NCI-H524 treated with DMSO at 0.1 percent for 48 hours (cell line): ENCODE measurements at regions not wholly inside any gene's neighbourhood (a gene's known extent, or its start where the extent isn't known, plus 50 kb on each side); places are given as distances from the start of the nearest gene placed in this dataset.

Source experiments
- DNase-seq: peaks from one replicate; lab custom pipeline; 2025; lab: John Stamatoyannopoulos, UW

DNA sequence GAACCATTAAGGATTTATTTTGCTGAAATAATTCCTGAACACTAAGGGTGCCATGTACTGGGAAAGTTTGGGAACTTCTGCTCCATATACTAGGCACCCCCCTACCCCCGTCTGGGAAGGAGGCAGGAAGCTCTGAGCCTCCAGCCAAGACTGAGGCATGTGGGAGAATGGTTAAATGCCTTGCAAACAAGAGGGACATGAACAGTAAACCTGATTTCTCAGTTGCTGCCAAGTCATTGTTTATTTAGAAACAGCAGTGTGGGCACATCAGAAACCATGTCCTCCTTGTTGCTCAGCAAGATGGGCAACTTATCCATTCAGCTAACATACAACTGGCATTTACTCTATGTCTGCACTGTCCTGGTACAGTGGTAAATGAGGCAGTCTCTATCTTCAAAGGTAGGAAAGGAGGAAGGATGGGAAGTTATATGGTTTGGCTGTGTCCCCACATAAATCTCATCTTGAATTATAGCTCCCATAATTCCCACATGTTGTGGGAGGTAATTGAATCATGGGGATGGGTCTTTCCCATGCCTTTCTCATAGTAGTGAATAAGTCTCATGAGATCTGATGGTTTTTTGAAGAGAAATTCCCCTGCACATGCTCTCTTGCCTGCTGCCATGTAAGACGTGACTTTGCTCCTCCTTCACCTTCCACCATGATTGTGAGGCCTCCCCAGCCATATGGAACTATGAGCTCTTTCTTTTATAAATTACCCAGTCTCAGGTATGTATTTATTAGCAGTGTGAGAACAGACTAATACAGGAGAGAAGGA is 459.1 kb downstream of the MIAT start:
- DNase-seq: no peak

DNA sequence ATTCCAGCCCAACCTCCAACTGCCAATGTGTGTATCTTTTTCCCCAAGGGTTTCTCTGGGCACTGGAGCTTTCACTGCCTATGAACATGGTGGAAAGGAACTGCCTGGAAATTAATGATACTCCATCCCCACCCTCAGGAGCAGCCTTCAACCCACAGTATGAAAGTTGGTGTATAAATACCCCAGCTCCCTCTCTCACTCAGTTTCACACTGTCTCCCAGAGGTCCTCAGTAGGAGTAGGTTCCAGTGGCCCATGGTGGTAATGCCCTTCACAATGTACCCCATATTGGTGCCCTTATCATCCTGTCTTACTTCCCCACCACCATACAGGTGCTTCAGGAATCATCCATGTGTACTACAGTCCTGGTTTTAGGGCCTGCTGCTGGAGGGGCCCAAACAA is 462.6 kb downstream of the MIAT start:
- no peak for DNase-seq

DNA sequence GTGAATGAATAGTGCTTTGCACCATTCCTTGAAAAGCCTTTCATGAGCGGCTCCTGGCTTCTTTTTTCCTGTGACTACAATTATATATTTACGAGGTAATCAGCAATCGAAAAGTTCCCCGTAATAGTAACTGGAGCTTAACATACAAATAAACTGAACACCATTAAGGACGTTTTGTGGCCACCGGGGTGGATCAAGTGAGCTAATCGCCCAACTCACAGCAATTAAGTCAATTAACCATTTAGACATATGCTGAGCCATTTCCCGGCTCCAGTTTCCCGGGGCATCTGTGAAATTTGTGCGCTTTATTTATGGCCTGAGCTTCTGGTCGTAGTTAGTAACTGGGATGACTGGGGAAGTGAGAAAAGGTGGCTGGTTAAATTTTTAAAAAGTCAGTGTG is 465.2 kb downstream of the MIAT start:
- DNase-seq: peak; percentile 47

DNA sequence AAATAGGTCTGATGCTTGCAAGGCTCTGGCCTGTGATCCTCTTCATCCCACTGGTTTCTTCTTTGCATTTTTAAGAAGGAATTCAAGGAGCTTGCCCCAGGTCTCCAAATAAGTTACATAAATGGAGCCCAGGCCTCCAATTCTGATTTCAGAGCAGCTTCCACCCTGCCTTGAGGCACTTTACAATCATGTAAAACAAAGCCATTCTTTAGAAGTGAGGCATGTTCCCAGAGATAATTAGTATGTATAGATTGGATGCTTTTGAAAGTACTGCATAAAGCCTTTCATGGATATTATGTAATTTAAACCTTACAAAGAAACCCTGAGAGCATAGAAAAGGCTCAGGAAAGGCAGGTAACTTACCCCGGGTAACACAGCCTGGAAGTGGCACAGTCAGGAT is 466.5 kb downstream of the MIAT start:
- no peak for DNase-seq

DNA sequence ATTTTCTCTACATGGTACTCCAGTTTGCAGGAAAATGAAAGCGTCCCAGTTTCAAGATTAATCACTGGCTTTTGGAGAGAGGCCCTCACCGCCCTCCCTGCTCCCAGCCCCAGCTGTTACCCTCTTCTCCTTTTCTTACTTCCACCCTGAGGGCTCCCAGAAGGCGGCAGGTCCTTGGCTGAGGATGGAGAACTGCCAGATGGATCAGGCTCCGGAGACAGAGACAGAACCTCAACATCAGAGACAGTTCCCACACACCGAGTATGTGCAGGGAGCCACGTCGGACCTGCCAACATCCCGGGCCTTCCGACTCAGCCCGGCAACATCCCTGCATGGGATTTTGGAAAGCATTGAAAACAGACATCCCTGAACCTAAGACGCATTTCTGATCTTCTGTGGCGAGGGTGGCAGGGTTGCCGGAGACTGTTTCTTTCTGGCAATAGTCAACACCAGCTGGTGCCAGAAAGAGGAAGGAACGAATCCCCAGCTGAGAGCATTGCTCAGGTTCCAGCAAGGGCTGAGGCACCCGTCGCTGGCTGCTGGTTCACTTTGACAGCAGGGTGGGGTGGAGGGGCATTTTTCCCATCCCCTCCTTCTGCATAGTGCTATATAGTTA is 467.1 kb downstream of the MIAT start:
- peak; percentile 93 for DNase-seq

DNA sequence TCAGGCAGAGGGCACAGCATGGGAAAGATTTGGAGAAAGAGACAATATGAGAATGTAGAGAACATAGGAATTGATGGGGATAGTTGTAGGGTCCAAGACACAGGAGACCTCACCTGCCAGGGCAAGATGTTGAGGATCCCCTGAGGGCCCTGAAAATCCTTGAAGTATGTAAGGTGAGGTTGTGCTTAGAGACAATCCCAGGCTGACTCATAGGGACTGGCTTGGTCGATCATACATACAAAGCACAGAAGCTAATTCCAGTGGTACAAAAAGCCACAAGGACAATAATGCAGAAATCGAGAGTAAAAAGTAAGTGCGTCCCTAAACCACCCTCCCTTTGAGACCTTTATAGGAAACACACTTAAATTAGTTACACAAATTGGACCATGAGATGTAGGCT is 468.2 kb downstream of the MIAT start:
- DNase-seq: no peak

DNA sequence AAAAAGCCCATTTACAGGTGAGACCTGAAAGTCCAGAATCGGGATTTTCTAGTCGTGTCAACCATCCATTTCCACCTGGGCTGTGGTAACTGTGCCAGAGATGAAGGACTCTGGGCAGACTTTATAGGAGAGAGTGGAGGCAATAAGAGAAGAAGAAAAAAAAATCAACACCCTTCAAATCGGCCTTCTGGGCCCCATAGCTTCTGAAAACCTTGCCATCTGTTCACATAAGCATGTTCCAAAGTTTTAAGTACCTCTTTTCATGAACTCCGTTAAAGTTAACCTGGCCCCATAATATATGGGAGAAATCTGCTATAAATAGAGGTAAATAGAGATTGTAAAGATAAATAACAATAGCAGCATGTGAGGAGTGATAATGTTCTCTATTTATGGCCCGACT is 470.5 kb downstream of the MIAT start:
- DNase-seq: peak; percentile 66

DNA sequence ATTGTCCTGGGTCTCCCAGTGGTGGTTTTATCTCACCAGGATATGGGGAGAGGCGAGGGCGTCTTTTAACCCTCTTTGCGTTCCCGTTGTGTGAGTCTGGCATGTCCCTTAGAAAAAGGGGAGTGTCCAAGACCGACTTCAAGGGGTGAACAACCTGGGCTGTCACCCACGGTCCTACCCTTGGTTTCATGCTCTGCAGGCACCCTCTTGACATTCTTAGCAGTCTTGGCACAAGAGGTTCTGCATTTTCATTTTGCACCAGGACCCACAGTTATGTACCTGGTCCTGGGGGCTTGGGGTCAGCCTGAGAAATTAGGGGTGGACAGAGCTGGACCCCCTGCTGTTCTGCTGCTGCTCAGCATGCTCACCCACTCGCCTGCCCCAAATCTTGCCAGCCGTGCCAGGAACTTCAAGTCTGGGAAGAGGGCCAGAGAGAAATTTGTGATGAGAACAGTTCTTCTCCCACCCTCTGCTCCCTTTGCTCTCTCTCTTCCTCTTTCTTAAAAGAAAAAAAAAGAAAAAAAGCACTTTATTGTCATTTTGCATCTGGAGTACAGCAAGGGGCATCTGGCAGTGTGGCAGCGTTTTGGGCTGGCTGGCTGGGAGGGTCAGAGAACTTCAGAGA is 471.2 kb downstream of the MIAT start:
- no peak for DNase-seq

DNA sequence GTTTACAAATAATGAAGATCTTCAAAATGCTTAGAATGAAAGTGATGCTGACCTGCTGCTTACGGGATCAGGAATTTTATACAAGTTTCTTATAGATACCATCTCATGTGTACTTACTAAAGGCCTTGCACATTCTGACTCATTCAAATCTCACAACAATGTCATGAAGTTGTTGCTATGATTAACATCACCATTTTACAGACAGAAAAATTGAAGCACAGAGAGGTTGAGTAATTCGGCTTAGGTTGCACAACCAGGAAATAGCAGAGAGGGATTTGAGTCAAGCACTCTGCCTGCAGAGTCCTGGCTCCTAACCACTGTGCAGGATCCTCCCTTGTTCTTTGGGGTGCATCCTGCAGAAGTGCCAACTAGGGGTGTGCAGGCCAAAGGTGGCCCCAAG is 471.9 kb downstream of the MIAT start:
- DNase-seq: no peak

DNA sequence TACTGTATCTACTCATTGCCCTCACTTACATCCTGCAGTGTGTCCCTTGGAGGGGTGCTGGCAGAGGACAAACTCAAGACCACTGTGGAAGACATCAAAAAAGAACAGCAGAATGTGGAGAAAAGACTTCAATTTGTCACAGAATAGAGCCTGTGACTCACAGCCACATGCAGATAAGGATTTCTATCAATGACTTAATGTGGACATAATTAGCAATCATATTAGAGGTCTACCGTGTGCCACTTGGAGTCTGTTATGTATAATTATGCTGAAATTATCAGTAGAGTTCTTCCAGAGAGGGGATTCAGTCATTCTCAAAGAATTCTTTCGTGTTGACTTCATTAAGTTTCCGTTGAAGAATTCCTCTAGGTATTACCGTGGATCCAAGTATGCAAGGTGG is 473.5 kb downstream of the MIAT start:
- no peak for DNase-seq

DNA sequence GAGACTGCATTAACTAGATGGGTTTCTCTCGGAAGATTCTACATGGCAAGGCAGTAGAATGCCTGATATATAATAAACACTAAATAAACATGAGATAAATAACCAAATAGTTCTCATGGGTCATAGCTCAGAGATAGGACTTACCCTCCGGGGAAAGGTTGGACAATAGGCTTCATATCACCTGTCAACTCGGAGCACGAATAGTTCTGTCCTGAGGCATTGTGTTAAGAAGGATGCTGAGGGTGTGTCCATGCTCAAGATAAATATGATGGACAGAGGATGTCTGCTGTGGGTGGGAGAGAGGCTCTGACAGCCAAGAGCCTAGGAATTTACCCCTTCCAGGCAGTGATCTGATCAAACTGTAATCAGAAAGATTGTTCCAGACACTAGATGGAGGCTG is 474.0 kb downstream of the MIAT start:
- DNase-seq: no peak

DNA sequence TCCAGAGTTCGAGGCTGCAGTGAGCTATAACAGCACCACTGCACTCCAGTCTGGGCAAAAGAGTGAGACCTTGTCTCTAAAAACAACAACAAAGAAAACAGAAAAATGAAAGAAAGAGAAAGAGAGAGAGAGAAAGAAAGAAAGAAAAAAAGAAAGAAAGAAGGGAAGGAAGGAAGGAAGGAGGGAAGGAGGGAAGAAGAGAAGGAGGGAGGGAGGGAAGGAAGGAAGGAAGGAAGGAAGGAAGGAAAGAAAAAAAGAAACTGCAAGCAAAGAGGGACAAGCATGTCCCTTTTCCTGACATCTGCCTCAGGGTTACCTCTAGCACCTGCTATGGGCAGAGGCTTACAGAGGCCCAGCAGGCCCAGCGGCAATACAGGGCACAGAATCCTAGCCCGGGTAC is 475.0 kb downstream of the MIAT start:
- DNase-seq: no peak

DNA sequence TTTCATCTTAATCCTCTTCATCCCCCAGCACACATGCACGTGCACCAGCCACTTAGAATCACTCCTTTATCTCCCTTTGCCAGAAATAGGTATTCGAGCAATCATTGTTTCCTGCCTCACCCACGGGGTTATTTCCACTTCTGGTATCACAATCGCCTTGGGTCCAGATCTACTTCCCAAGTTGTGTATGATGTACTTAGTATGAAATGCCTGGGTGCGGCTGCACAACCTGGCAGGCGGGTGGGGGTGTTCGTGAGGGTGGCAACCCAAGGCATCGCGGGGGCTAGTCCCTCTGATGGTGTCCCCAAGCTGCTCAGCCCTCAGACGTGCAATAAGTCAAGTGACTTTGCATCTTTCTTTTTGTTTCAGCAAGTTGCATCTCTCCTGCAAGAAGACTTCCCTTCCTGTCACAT is 475.6 kb downstream of the MIAT start:
- DNase-seq: no peak

DNA sequence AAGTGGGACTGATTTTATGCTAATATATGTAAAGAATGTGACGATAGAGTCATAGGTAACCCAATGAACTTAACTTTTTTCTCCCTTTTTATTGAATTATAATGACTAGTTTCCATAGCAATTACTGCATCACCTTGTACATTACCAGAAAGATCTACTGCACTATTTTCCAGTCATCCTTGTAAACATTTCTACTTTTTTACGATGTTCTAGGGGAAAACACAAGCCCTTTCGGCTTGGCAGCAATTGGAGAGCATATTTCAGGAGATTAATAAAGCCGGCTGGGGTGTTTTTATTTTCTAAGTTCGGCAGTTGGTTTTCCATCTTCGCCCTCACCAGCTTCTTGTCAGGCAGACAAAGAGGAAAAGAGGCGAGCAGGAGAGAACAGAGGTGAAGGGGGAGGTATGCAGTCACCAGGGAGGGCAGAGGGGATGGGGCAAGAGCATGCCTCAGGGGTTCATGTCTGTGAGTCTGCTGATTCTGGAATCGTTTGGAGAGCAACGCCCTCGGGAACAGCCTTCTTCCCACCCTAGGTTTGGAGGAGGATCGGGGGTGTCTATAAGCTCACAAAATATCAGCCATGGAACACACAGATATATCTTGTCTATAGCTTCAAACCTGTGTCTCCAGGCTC is 476.4 kb downstream of the MIAT start:
- DNase-seq: no peak

DNA sequence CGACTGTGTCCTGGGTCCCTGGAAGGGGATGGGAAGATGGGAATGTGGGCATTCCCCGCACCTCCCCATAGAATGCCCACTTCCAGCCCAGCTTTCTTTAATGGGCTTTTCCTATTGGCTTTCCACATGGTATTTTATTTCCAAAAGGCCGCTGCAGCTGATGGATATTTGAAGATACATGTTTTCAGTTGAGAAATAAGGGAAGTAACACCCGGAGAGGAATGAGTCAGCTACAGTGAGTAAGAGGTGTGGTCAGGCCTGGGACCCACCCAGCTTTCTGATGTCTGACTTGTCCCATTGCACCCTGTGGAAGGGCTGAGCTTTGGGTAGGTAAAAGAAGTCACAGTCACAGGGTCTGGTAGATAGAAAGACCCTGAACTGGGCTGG is 476.9 kb downstream of the MIAT start:
- no peak for DNase-seq

DNA sequence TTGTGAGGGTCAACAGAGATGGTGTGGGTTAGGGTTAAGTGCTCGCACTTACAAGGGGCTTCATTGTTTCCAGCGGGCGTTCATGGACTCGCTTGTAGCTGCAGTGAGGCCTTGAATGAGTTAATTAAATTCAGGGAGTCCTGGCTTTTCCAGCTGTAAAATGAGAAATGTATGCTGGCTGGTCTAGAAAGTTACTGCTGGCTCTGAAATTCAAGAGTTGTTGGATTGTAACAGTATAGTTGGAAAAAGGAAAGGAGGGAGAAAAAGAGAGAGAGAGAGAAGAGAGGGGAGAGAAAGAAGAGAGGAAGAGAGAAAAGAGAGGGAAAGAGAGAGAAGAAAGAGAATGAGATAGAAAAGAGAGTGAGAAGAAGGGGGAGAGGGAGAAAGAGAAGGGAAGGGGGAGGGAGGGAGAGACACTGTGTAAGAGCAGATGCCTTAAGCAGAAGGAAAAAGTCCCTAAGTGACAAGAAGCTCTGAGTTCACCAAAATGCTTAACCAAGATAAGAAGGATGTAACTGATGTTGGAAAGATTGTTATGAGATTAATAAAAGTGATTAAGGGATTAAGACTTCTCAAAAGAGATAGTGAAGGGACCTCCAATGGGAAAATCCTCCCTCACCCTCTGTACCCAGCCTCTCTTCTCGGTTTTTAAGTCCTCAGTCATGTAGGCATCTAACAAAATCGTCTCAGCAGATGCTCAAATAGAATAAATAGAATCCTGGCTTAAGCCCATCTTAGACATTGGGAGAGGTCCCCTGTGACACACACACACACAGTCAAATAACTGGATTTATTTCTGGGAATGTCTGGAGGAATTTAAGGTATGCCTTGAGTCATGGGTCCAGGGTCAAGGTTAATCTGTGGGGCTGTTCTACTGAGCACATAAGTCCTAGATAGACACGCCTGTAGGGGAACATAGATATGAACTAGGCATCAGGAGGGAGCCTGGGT is 477.9 kb downstream of the MIAT start:
- DNase-seq: peak; percentile 86

DNA sequence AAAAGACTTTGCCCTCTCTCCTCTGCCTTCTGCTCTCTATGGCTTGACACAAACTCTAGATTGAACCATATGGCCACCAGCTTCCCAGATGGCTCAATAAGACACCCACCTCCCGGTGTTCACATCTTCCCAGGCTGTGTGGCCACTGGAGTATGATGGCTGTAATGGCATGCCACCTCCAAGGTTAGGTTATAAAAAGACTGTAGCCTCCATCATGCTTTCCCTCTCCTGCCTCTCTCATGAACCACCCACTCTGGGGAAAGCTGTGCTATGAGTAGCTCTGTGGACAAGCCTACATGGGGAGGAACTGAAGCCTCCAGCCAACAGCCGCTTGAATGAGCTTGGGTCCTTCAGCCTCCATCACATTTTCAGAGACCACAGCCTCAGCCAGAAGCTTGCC is 479.2 kb downstream of the MIAT start:
- no peak for DNase-seq

DNA sequence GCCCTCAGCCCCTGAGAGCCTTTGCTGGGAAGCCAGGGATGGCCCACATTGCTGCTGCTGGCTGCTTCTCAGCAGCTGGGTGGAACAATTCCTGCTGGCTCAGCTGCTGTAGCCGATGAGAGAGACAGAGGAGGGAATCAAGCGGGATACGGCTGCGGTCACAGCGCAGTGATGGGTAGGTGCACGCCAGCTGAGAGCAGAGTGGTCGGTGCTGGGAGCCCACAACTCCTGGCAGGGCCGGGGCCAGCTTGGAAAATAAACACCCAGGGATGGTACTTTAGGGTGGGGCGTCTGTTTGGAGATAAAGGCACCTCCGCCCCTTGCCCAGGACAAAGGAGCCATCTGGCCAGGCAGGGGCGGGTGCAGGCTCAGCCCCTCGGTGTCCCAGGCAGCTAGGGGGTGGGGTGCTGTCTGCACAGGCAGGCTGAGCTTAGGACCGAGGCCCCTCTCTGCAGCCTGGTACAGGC is 480.5 kb downstream of the MIAT start:
- no peak for DNase-seq

DNA sequence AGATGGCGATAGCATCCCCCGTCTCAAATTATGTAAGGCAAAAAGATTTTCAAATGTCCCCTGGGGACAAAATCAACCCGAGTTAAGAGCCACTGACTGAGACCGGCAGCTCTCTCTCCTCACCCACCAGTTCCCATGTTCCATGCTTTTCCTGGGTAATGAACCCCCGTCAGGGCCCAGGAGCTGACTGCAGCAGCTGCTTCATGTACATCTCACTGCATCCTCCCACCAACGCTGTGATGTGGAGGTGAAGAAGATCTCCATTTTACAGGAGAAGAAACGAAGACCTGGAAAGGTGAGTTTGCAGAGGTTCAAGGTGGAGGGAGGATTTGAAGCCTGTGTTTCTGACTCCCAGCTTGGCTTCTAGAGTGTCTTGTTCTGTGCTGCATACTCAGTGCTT is 481.1 kb downstream of the MIAT start:
- no peak for DNase-seq

DNA sequence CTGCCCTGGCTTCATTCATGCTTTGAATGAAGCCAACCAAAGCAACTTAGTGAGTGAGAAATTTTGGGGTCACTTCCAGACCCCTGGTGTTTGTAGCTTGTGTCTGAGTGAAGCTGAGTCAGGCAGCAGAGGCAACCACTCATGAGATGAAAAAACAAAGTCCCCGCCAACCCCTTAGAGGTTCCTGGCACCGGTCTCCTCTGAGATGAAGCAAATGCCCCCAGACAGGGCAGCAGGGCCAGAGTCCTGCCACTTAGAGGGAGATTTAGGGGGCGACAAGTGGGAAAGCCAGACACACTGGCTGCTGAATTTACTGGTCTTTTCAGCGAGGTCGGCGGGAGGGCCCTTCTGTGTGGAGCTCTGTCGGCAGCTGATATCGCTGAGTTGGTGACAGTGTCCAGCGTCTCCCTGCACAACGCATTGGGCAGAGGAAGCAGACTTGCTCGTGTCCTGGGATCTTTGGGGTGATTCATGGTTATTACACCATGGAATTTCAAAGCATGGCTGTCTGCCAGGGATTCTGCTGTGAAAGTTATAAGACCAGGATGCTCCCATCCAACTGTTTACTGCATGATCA is 482.6 kb downstream of the MIAT start:
- DNase-seq: no peak

DNA sequence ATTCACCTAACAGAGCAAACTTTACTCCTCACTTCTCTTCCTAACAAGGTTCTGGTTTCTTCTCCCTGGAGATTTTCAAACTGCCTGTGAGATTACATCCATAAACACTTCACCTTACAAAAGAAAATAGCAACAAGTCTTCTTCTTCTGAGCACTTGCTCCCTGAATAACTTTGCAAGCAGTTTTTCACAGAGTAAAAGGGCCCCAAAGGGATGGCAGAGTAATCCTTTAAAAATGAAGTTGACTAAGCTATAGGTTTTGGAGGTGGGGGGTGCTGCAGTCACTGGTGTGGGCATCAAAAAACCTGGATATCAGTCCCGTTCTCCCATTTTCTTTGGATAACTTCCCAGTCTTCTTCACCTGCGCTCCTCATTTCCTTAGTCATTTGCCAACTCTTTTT is 484.9 kb downstream of the MIAT start:
- no peak for DNase-seq
